Stimulated activated CD8-positive, alpha-beta memory T cell treated with anti-CD3 and anti-CD28 coated beads, Interleukin-15, amount 100 ng/mL, for 4 hours (primary cell): ENCODE measurements at regions not wholly inside any gene's neighbourhood (a gene's known extent, or its start where the extent isn't known, plus 50 kb on each side); places are given as distances from the start of the nearest gene placed in this dataset.
A peak's percentile ranks its signal among the peaks of the same experiment; 100 is the strongest.

Experiments
- DNase-seq, 2 donors: peaks; one replicate each; pipeline ENCODE4 v3.0.0-alpha.2; 2020; ENCODE audit warnings: low read depth in 2 of 2

DNA sequence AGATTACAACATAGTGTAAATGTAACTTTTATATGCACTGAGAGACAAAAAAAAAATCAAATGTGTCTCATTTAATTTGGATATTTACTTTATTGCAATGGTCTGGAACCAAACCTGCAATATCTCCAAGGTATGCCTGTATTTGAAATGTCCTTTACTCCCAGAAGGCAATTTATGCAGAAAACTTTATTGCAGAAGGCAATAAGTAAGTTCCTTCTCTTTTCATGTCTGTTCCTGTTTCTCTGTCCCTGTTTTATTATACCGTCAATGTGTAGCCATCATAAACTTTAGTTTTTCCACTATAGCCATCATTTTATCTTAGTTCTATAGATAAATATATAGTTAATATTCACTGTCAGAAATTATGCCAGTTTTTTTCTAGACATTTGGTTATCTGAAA, 513.1 kb upstream of the FAM98A start:
- DNase-seq = no peak

- DNase-seq = no peak
Measured at GRCh38 chr2:34110392-34110791, 511.3 kb upstream of the FAM98A start.

DNA sequence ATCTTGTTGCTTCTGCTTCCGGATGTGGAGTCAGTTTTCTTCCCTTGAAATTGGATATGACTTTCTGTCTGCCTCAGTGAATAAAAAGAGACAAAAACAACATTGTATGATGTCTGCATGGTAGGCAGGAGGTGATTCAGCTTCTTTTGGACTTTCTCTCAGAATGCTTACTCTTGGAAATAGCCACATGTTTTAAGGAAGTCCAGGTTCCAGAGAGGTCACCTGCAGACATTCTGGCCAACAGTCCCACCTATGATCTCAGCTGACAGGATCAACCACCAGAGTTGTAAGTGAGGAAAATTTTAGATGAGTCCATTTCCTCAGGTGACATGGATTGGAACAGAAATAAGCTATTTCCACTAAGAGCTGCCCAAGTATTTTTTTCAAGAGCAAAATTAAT, 508.7 kb upstream of the FAM98A start:
- DNase-seq = no peak

DNA sequence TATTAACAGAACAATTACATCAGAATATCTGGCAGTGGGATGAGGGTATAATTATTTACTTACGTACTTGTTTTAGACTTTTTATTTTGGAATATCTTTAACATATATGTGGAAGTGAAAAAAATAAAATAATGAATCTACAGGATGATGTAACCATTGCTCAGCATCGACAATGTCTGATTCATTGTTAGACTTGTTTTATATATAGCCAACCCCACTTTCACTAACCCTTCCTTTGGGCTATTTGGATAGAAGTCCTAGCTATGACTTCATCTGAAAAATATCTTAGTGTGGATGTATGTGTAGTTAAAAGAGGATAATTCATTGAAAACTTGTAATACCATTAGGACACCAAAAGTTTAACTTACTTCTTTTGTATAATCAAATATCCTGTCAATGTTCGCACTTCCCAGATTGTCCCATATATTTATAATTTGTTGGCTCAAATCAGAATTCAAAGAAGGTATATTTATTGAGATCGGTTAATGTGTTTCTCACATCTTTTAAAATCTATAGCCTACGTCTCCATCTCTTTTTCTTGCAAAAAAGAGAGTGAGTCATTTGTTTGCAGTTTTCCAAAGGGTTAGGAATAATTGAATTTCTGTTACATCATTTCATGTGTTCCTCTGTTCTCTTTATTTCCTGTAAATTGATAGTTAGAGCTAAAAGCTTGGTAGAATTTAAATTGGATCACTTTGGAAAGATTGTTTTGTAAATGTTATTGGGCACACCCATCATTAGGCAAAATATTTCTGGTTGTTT, 506.1 kb upstream of the FAM98A start:
- no peak for DNase-seq

DNA sequence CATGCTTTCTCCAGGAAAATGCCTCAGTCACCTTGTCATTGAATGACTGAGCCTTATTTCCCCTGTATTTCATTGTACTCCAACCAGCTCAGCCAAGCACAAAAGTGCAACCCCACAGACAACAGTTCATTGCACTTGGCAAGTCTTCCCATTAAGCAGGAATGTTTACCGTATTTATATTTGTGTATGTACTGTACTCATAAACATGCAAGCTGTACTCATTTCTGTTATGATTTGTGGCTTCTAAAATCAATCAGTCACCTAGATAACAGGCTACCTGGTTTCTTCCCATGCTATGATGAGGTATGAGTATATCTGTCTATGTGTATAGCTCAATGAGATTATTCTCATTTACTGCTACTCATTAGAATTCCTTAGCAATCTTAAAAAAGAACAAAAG, 505.5 kb upstream of the FAM98A start:
- no peak for DNase-seq

- DNase-seq = no peak
Measured at GRCh38 chr2:34103437-34103836, 504.3 kb upstream of the FAM98A start.

DNA sequence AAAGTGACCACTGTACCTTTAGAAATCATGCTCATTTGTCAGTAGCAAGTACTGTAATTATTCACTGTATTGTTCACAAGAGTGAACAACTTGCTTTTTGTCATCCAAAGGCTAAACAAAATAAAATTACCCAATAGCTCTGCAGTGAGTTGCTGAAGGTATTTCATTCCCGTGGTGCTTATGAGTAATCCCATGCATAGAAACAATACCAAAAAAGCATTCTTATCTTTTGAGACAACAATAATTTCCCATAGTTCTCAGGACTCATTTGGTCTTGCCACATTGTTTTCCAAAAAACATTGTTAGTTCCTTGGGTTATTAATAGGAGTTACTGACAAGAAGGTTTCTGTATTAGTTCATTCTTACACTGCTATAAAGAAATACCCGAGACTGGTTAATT, 503.2 kb upstream of the FAM98A start:
- no peak for DNase-seq

- no peak for DNase-seq
Measured at GRCh38 chr2:34099377-34099776, 500.3 kb upstream of the FAM98A start.

DNA sequence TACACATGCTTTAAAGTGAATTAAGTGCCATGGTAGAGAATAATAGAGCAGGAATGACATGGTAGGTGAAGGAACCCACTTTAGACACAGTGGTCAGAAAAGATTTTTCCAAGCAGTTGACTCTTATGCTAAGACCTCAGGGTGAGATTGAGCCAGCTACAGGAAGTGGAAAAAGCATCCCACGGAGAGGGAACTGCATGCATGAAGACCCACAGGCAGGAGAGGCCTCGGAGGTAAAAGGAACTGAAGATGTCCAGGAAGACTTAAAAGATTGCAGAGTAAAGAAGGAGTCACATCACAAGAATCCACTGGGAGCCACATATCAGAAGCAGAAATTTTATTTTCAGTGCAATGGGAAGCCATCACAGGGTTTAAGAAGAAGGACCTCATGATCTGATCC, 499.2 kb upstream of the FAM98A start:
- DNase-seq = no peak

- peak in 1 of 2 donors; percentile 2 for DNase-seq
Measured at GRCh38 chr2:34096562-34097171, 497.6 kb upstream of the FAM98A start.

GRCh38 chr2:34093790-34094189, 494.7 kb upstream of the FAM98A start:
- no peak for DNase-seq

- DNase-seq = no peak
Measured at GRCh38 chr2:34070196-34070595, 471.1 kb upstream of the FAM98A start.

- no peak for DNase-seq
Measured at GRCh38 chr2:34069604-34070003, 470.5 kb upstream of the FAM98A start.

DNA sequence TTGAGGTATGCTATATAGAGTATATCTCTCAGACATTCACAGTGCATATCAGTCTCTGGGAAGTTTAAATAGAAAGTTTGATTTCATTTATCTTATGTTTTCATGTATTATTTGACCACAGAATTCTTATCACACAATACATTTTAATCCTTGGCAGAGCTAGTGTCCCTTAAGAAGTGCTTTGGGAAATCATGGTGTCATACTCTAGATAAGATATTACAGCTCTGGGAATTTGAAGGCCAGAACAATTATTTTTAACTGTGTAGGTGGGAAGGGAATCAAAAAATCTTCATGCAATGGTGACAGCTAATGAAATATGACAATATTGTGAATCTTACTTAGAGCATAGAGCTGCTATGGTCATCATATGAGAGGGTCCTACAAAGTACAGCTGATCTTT, 451.3 kb upstream of the FAM98A start:
- DNase-seq = no peak

GRCh38 chr2:34045101-34045655, 446.1 kb upstream of the FAM98A start:
- DNase-seq = no peak

GRCh38 chr2:34037886-34038285, 438.8 kb upstream of the FAM98A start:
- DNase-seq = no peak

- no peak for DNase-seq
Measured at GRCh38 chr2:34037157-34037556, 438.1 kb upstream of the FAM98A start.

GRCh38 chr2:34031097-34031496, 432.0 kb upstream of the FAM98A start:
- no peak for DNase-seq

- DNase-seq = no peak
Measured at GRCh38 chr2:34030273-34030672, 431.2 kb upstream of the FAM98A start.

DNA sequence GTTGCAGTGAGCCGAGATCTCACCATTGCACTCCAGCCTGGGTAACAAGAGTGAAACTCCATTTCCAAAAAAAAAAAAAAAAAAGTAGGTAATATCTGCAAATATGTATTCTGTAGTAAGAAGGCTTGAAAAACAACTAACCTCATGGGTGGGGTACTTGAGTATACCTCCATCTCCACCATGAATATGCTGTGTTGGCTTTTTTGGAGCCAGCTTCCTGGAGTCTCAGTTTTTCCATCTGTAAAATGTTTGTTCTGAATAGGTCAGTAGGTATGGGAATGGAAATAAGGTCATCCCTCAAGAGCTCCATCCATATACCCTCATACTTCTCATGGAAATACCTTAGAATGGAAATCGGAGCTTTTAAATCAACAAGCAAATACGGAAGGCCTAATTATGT, 430.0 kb upstream of the FAM98A start:
- no peak for DNase-seq

GRCh38 chr2:34025196-34025595, 426.1 kb upstream of the FAM98A start:
- DNase-seq = no peak

DNA sequence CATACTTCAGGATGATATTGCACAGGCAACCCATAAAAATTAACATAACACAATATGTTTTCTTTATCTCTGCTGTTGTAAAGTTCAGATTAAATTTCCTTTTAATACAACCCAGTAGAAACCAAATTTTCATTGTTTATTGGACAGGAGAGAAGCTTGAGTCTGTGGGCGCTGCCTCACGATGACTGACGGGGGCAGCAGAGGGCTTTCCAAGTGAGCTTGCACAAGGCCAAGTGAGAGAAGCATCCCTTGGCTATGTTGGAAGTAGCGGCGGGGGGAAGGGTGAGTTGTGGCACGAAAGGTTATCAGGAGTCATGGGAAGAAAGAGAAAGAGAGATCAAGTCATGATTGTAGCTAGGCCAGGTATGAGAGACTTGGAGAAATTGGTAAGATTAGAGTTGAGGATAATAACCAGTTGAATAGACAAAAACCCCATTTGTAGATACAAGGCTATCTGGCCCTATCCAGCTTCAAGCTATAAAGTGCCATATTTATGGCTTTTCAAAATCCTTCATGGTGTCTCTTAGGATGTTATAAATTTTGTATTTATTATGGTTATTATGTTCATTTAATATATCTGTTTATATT, 413.7 kb upstream of the FAM98A start:
- no peak for DNase-seq

GRCh38 chr2:34011684-34012083, 412.6 kb upstream of the FAM98A start:
- no peak for DNase-seq
